ENCODE measurements at regions not wholly inside any gene's neighbourhood (a gene's known extent, or its start where the extent isn't known, plus 50 kb on each side); places are given as distances from the start of the nearest gene placed in this dataset.

GRCh38 chr6:23097566-23097965 is 528.2 kb downstream of the HDGFL1 start:
- TF ChIP-seq CTCF (conservative IDR thresholded peaks at IDR 0.05) (no peak), EZH2 (IDR thresholded peaks at IDR 0.05; ENCODE audit: low read depth) (no peak)
